SU-DHL-6 (cell line): ENCODE measurements at regions not wholly inside any gene's neighbourhood (a gene's known extent, or its start where the extent isn't known, plus 50 kb on each side); places are given as distances from the start of the nearest gene placed in this dataset.

Source experiments
- EZH2phosphoT487 ChIP-seq: fragments of 200-600 bp; sonication (generic), shearing (Covaris generic); conservative IDR thresholded peaks from 2 replicates; pipeline ENCODE4 v1.6.1; 2018; ENCODE audit warnings: mild to moderate bottlenecking, antibody characterized with exemption, low read length, moderate library complexity, mixed read lengths
- TF ChIP-seq, protein P1 (sequence below): fragments of 200-600 bp; sonication (generic); IDR thresholded peaks from one replicate; pipeline ENCODE4 v1.5.1; 2017; ENCODE audit warnings: antibody characterized with exemption, mild to moderate bottlenecking, low read length, moderate library complexity; ENCODE audit not compliant: insufficient read depth, poor library complexity, severe bottlenecking

DNA sequence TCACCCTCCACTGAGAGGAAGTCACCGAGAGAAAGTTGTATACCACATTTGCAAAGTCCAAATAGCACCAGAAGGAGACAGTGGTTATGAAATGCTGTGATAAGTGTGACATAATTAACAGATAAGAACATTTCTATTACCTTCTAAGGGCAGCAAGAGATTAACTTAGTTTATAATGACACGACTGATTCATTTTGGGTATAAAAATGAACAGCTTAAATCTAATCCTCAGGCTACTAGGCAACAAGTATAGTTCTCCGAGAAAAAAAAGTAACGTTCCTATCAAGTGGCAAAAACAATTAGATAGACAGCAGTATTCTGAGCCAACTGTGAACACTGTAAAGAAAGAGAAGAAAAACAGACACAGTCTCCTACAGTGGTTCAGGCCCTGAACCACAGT, 431.2 kb upstream of the GRAMD2B start:
- TF ChIP-seq, protein P1, sequence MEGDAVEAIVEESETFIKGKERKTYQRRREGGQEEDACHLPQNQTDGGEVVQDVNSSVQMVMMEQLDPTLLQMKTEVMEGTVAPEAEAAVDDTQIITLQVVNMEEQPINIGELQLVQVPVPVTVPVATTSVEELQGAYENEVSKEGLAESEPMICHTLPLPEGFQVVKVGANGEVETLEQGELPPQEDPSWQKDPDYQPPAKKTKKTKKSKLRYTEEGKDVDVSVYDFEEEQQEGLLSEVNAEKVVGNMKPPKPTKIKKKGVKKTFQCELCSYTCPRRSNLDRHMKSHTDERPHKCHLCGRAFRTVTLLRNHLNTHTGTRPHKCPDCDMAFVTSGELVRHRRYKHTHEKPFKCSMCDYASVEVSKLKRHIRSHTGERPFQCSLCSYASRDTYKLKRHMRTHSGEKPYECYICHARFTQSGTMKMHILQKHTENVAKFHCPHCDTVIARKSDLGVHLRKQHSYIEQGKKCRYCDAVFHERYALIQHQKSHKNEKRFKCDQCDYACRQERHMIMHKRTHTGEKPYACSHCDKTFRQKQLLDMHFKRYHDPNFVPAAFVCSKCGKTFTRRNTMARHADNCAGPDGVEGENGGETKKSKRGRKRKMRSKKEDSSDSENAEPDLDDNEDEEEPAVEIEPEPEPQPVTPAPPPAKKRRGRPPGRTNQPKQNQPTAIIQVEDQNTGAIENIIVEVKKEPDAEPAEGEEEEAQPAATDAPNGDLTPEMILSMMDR = no peak
- TF ChIP-seq EZH2phosphoT487 = no peak
